NCI-H460 (cell line): ENCODE measurements at regions not wholly inside any gene's neighbourhood (a gene's known extent, or its start where the extent isn't known, plus 50 kb on each side); places are given as distances from the start of the nearest gene placed in this dataset.

ENCODE experiments used
- DNase-seq: peaks from one replicate; pipeline ENCODE4 v3.0.0-alpha.2; 2016; ENCODE audit warnings: low read depth; ENCODE audit errors: extremely low read depth

DNA sequence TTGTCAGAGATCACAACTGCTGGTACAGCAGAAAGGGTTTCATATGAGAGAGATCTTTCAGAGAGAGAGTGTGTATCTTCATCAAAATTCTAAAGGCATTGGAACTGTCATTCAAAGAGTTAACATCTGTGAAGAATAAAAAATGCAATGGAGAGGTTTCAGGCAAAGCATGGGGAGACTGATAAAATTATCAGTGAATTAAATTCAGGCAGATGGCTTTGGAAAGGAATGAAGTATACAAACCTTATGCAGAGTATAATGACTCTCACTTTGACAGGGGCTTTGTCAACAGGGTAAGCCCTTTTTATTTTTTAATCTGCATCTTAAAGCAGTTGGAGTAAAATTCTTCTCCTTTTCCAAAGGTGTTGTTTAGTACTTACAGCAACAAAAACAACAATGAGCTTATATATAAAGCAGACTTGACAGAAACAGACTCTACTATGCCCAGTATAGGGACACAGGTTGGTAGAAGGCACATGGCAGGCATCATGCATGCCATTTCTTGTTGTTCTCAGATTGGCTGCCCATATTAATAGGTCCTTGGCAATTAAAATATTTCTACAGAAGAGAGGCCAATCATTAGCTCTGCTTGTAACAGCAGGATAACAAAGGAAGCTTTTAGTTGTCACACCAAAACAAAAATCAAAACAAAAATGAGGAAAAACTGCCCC lies 54.9 kb upstream of the NXPH1 start:
- DNase-seq: no peak

DNA sequence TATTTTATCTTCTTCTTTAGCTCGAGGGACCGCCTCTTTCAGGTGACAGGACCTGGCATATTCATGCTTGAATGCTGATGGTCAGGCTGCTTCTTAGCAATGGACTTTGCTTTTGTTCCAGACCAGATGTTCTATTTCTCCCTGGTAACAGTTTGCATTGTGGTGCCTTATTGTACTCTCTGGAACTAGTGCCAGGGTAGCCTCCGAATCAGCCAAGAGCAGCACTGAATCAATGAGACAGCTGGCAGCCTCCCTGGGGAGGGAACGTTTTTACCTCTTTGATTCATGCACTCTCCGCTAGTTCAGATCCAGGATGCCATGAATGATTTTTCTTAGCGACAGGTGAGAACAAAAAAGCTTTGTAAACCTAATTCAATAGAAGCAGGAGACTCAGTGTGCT lies 54.1 kb upstream of the NXPH1 start:
- DNase-seq: no peak

DNA sequence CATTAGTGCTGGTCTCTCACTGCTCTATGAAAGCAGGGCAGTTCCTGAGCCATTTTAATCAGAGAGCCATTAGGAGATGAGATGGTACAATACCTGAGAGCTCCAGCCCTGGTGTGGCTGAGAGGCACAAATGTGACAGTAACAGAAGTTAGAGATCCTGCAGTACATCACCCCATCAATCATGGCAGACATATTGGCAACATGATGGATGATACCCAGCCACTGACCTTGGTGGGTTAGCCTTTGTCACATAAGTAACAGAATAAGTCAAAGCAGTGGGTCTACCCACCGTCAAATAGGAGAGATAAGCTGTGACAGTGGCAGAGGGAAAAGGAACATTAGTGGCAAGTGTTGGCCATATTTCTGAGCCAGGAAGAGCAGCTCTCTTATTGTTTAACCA lies 53.3 kb upstream of the NXPH1 start:
- no peak for DNase-seq

DNA sequence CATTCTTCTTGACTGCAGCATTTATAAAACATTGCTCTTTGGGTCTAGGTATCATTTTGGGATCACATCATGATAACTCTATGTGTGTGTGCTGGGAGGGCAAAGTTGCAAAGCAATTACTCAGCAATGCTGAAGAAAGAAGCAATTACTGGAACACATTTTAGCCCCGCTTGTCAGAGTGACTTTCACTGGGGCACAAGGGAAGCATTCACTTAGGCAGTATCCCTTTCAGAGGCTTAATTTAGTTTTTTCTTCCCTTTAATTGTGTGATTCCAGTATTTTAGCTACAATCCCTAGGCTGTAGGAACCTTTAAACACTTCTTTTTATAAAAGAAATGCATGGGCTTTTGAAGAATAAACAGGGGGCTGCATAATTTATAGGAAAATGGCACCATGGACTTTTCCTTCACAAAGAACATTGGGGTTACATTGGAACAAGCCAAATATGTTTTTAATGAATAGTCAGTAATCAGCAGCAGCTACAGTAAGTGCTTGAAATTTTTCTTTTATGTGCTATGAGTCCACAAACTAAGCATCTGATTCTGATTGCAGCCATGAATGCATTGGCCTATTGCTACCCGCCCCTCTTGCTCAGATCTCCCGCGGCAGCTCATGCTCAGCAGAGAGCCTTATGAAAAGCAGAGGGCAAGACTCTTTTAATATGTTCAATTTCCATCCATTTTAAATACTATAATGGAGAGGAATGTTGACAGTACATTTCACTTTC lies 51.2 kb upstream of the NXPH1 start:
- no peak for DNase-seq
